ENCODE measurements at regions not wholly inside any gene's neighbourhood (a gene's known extent, or its start where the extent isn't known, plus 50 kb on each side); places are given as distances from the start of the nearest gene placed in this dataset.
A peak's percentile ranks its signal among the peaks of the same experiment; 100 is the strongest.

- H3K36me3 ChIP-seq (ENCODE audit: insufficient read depth, low read length), result no peaks in the 10 kb centered on the region
- no peak overlapping the region for H3K4me2 ChIP-seq (ENCODE audit: low read length)
- H3K4me3 ChIP-seq (ENCODE audit: low read length), result no peak overlapping the region
- no peaks in the 10 kb centered on the region for H3K27me3 ChIP-seq (ENCODE audit: control insufficient read depth, insufficient read depth, low read length)
- no peak overlapping the region for H3K9ac ChIP-seq (ENCODE audit: low read depth, low read length)
- no peaks in the 10 kb centered on the region for H3K9me3 ChIP-seq (replicated peaks; ENCODE audit: low read length)
- H3K4me1 ChIP-seq (ENCODE audit: control insufficient read depth, insufficient read depth, low read length), result peaks cover 37% of the 10 kb centered on the region
Observed at GRCh38 chr3:177773717-177774116, 576.4 kb upstream of the TBL1XR1 start.

GRCh38 chr3:177776661-177777101 lies 579.4 kb upstream of the TBL1XR1 start:
- peaks cover 23% of the 10 kb centered on the region for H3K4me1 ChIP-seq (ENCODE audit: control insufficient read depth, insufficient read depth, low read length)
- no peaks in the 10 kb centered on the region for H3K9me3 ChIP-seq (replicated peaks; ENCODE audit: low read length)
- H3K27me3 ChIP-seq (ENCODE audit: control insufficient read depth, insufficient read depth, low read length), result no peaks in the 10 kb centered on the region
- H3K36me3 ChIP-seq (ENCODE audit: insufficient read depth, low read length), result no peaks in the 10 kb centered on the region
- peak overlapping the region; percentile 3 for H3K9ac ChIP-seq (ENCODE audit: low read depth, low read length)
- H3K4me2 ChIP-seq (ENCODE audit: low read length), result no peak overlapping the region
- H3K4me3 ChIP-seq (ENCODE audit: low read length), result no peak overlapping the region

- no peak overlapping the region for H3K4me2 ChIP-seq (ENCODE audit: low read length)
- H3K36me3 ChIP-seq (ENCODE audit: insufficient read depth, low read length), result no peaks in the 10 kb centered on the region
- peaks cover 19% of the 10 kb centered on the region for H3K4me1 ChIP-seq (ENCODE audit: control insufficient read depth, insufficient read depth, low read length)
- H3K9me3 ChIP-seq (replicated peaks; ENCODE audit: low read length), result no peaks in the 10 kb centered on the region
- H3K9ac ChIP-seq (ENCODE audit: low read depth, low read length), result no peak overlapping the region
- H3K27me3 ChIP-seq (ENCODE audit: control insufficient read depth, insufficient read depth, low read length), result no peaks in the 10 kb centered on the region
- H3K4me3 ChIP-seq (ENCODE audit: low read length), result no peak overlapping the region
Observed at GRCh38 chr3:177777699-177778098, 580.4 kb upstream of the TBL1XR1 start.

- Histone ChIP-seq H3K27me3 (ENCODE audit: control insufficient read depth, insufficient read depth, low read length) (no peaks in the 10 kb centered on the region), H3K9me3 (replicated peaks; ENCODE audit: low read length) (no peaks in the 10 kb centered on the region), H3K4me2 (ENCODE audit: low read length) (no peak overlapping the region), H3K4me1 (ENCODE audit: control insufficient read depth, insufficient read depth, low read length) (peaks cover 19% of the 10 kb centered on the region), H3K9ac (ENCODE audit: low read depth, low read length) (no peak overlapping the region), H3K4me3 (ENCODE audit: low read length) (no peak overlapping the region), H3K36me3 (ENCODE audit: insufficient read depth, low read length) (no peaks in the 10 kb centered on the region)
Observed at GRCh38 chr3:177778633-177779032, 581.4 kb upstream of the TBL1XR1 start.

GRCh38 chr3:177781686-177782161 lies 584.4 kb upstream of the TBL1XR1 start:
- Histone ChIP-seq H3K9ac (ENCODE audit: low read depth, low read length) (no peak overlapping the region), H3K4me3 (ENCODE audit: low read length) (no peak overlapping the region), H3K4me1 (ENCODE audit: control insufficient read depth, insufficient read depth, low read length) (peaks cover 12% of the 10 kb centered on the region), H3K4me2 (ENCODE audit: low read length) (no peak overlapping the region), H3K27me3 (ENCODE audit: control insufficient read depth, insufficient read depth, low read length) (no peaks in the 10 kb centered on the region), H3K36me3 (ENCODE audit: insufficient read depth, low read length) (no peaks in the 10 kb centered on the region), H3K9me3 (replicated peaks; ENCODE audit: low read length) (no peaks in the 10 kb centered on the region)

- Histone ChIP-seq H3K4me2 (ENCODE audit: low read length) (no peak overlapping the region), H3K27me3 (ENCODE audit: control insufficient read depth, insufficient read depth, low read length) (no peaks in the 10 kb centered on the region), H3K4me3 (ENCODE audit: low read length) (no peak overlapping the region), H3K9ac (ENCODE audit: low read depth, low read length) (no peak overlapping the region), H3K4me1 (ENCODE audit: control insufficient read depth, insufficient read depth, low read length) (peaks cover 6% of the 10 kb centered on the region), H3K36me3 (ENCODE audit: insufficient read depth, low read length) (no peaks in the 10 kb centered on the region), H3K9me3 (replicated peaks; ENCODE audit: low read length) (no peaks in the 10 kb centered on the region)
Observed at GRCh38 chr3:177783338-177783737, 586.1 kb upstream of the TBL1XR1 start.

GRCh38 chr3:177783767-177784166 lies 586.5 kb upstream of the TBL1XR1 start:
- H3K4me2 ChIP-seq (ENCODE audit: low read length), result no peak overlapping the region
- no peaks in the 10 kb centered on the region for H3K27me3 ChIP-seq (ENCODE audit: control insufficient read depth, insufficient read depth, low read length)
- no peak overlapping the region for H3K4me3 ChIP-seq (ENCODE audit: low read length)
- H3K9me3 ChIP-seq (replicated peaks; ENCODE audit: low read length), result no peaks in the 10 kb centered on the region
- no peak overlapping the region for H3K9ac ChIP-seq (ENCODE audit: low read depth, low read length)
- peaks cover 6% of the 10 kb centered on the region for H3K4me1 ChIP-seq (ENCODE audit: control insufficient read depth, insufficient read depth, low read length)
- H3K36me3 ChIP-seq (ENCODE audit: insufficient read depth, low read length), result no peaks in the 10 kb centered on the region

GRCh38 chr3:177787279-177788041 lies 590.2 kb upstream of the TBL1XR1 start:
- Histone ChIP-seq H3K36me3 (ENCODE audit: insufficient read depth, low read length) (no peaks in the 10 kb centered on the region), H3K4me3 (ENCODE audit: low read length) (no peak overlapping the region), H3K9me3 (replicated peaks; ENCODE audit: low read length) (no peaks in the 10 kb centered on the region), H3K4me2 (ENCODE audit: low read length) (no peak overlapping the region), H3K4me1 (ENCODE audit: control insufficient read depth, insufficient read depth, low read length) (peaks cover 2% of the 10 kb centered on the region), H3K9ac (ENCODE audit: low read depth, low read length) (no peak overlapping the region), H3K27me3 (ENCODE audit: control insufficient read depth, insufficient read depth, low read length) (no peaks in the 10 kb centered on the region)

GRCh38 chr3:177789500-177789899 lies 592.2 kb upstream of the TBL1XR1 start:
- Histone ChIP-seq H3K4me3 (ENCODE audit: low read length) (no peak overlapping the region), H3K27me3 (ENCODE audit: control insufficient read depth, insufficient read depth, low read length) (no peaks in the 10 kb centered on the region), H3K9ac (ENCODE audit: low read depth, low read length) (no peak overlapping the region), H3K4me2 (ENCODE audit: low read length) (no peak overlapping the region), H3K9me3 (replicated peaks; ENCODE audit: low read length) (no peaks in the 10 kb centered on the region), H3K4me1 (ENCODE audit: control insufficient read depth, insufficient read depth, low read length) (peaks cover 9% of the 10 kb centered on the region), H3K36me3 (ENCODE audit: insufficient read depth, low read length) (no peaks in the 10 kb centered on the region)

GRCh38 chr3:177792311-177793030 lies 595.2 kb upstream of the TBL1XR1 start:
- H3K4me2 ChIP-seq (ENCODE audit: low read length), result no peak overlapping the region
- no peaks in the 10 kb centered on the region for H3K36me3 ChIP-seq (ENCODE audit: insufficient read depth, low read length)
- H3K4me1 ChIP-seq (ENCODE audit: control insufficient read depth, insufficient read depth, low read length), result peaks cover 9% of the 10 kb centered on the region
- no peaks in the 10 kb centered on the region for H3K9me3 ChIP-seq (replicated peaks; ENCODE audit: low read length)
- H3K4me3 ChIP-seq (ENCODE audit: low read length), result no peak overlapping the region
- no peaks in the 10 kb centered on the region for H3K27me3 ChIP-seq (ENCODE audit: control insufficient read depth, insufficient read depth, low read length)
- H3K9ac ChIP-seq (ENCODE audit: low read depth, low read length), result no peak overlapping the region

- no peaks in the 10 kb centered on the region for H3K27me3 ChIP-seq (ENCODE audit: control insufficient read depth, insufficient read depth, low read length)
- H3K4me3 ChIP-seq (ENCODE audit: low read length), result no peak overlapping the region
- no peak overlapping the region for H3K9ac ChIP-seq (ENCODE audit: low read depth, low read length)
- H3K4me2 ChIP-seq (ENCODE audit: low read length), result no peak overlapping the region
- H3K36me3 ChIP-seq (ENCODE audit: insufficient read depth, low read length), result no peaks in the 10 kb centered on the region
- H3K9me3 ChIP-seq (replicated peaks; ENCODE audit: low read length), result no peaks in the 10 kb centered on the region
- H3K4me1 ChIP-seq (ENCODE audit: control insufficient read depth, insufficient read depth, low read length), result peaks cover 9% of the 10 kb centered on the region
Observed at GRCh38 chr3:177793451-177793850, 596.2 kb upstream of the TBL1XR1 start.
